ENCODE measurements at regions not wholly inside any gene's neighbourhood (a gene's known extent, or its start where the extent isn't known, plus 50 kb on each side); places are given as distances from the start of the nearest gene placed in this dataset.

- no peak overlapping the region for H3K27ac Mint-ChIP-seq (ENCODE audit: unreplicated experiment)
- H3K27me3 Mint-ChIP-seq (ENCODE audit: unreplicated experiment): peaks cover 35% of the 10 kb centered on the region
- no peak for DNase-seq (ENCODE audit: extremely low spot score, unreplicated experiment)
- no peak overlapping the region for H3K4me3 Mint-ChIP-seq (ENCODE audit: unreplicated experiment)
- TF ChIP-seq, protein P1, sequence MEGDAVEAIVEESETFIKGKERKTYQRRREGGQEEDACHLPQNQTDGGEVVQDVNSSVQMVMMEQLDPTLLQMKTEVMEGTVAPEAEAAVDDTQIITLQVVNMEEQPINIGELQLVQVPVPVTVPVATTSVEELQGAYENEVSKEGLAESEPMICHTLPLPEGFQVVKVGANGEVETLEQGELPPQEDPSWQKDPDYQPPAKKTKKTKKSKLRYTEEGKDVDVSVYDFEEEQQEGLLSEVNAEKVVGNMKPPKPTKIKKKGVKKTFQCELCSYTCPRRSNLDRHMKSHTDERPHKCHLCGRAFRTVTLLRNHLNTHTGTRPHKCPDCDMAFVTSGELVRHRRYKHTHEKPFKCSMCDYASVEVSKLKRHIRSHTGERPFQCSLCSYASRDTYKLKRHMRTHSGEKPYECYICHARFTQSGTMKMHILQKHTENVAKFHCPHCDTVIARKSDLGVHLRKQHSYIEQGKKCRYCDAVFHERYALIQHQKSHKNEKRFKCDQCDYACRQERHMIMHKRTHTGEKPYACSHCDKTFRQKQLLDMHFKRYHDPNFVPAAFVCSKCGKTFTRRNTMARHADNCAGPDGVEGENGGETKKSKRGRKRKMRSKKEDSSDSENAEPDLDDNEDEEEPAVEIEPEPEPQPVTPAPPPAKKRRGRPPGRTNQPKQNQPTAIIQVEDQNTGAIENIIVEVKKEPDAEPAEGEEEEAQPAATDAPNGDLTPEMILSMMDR (IDR thresholded peaks at IDR 0.05): no peak
- H3K36me3 Mint-ChIP-seq (ENCODE audit: unreplicated experiment): no peaks in the 10 kb centered on the region
- H3K4me1 Mint-ChIP-seq (ENCODE audit: unreplicated experiment): no peaks in the 10 kb centered on the region
- H3K9me3 Mint-ChIP-seq (ENCODE audit: unreplicated experiment): no peaks in the 10 kb centered on the region
Observed at GRCh38 chr6:14981960-14982359, 263.9 kb upstream of the JARID2 start.

DNA sequence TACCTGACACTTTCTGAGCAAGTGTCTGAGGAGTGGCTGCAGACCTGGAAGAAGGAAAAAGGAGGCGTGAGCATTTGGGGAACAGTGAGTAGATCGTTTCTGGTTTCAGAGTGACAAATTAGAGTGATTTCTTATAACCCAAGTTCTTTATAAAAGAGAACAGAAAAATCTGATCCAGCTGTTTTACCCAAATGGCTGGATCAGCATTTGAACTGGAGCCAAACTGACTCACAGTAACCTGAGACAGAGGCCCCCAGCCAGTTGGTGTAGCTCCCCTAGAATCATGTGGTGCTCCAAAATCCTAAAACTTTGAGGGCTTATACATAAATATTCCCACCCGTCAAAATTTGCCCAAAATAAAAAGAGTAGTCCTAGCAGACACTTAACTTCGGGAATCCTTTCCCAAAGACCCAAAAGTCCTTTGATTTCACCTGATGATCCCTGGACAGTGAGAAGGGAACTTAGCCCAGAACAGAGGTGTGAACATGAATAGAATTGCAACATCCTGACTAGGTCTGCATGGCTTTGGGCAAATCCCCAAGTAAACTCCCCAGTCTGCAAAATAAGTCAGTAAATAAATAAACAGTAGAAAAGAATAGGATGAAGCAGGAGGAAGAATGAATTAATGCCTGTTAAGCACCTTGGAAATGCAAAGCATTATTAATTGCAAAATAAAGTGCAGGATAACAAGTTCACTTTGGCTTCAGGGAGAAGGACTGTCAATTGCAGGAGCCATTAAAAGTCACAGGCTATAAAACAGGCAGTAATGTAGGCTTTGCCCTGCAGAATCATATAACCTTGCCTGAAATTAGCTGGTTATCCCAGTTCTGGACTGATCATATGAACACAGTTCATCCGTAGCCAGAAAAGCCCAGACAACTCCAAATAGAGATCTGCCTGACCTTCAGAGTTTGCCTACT lies 262.0 kb upstream of the JARID2 start:
- peaks cover 32% of the 10 kb centered on the region for H3K27me3 Mint-ChIP-seq (ENCODE audit: unreplicated experiment)
- H3K4me3 Mint-ChIP-seq (ENCODE audit: unreplicated experiment): no peak overlapping the region
- H3K4me1 Mint-ChIP-seq (ENCODE audit: unreplicated experiment): no peaks in the 10 kb centered on the region
- no peaks in the 10 kb centered on the region for H3K36me3 Mint-ChIP-seq (ENCODE audit: unreplicated experiment)
- no peaks in the 10 kb centered on the region for H3K9me3 Mint-ChIP-seq (ENCODE audit: unreplicated experiment)
- TF ChIP-seq, protein P1 (IDR thresholded peaks at IDR 0.05): no peak
- H3K27ac Mint-ChIP-seq (ENCODE audit: unreplicated experiment): no peak overlapping the region
- DNase-seq (ENCODE audit: extremely low spot score, unreplicated experiment): no peak

DNA sequence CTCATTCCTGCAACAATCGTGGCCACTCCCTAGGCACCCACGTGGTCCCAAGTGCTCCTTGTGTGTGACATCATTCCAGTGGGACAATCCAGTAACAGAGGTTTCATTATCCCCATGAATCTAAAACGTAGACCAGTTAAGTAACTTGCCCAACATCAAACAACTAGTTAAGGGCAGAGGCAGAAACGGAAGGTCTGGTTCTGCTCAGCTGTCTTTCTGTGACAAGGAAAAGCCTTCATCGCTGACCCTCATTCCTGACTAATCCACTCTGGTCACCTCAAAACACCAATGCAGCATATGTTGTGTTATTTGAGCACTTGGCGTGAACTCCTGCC lies 261.4 kb upstream of the JARID2 start:
- Mint-ChIP-seq H3K27ac (ENCODE audit: unreplicated experiment) (no peak overlapping the region), H3K4me3 (ENCODE audit: unreplicated experiment) (no peak overlapping the region), H3K9me3 (ENCODE audit: unreplicated experiment) (no peaks in the 10 kb centered on the region), H3K27me3 (ENCODE audit: unreplicated experiment) (peaks cover 32% of the 10 kb centered on the region), H3K4me1 (ENCODE audit: unreplicated experiment) (no peaks in the 10 kb centered on the region), H3K36me3 (ENCODE audit: unreplicated experiment) (no peaks in the 10 kb centered on the region)
- TF ChIP-seq, protein P1 (IDR thresholded peaks at IDR 0.05): no peak
- DNase-seq (ENCODE audit: extremely low spot score, unreplicated experiment): no peak

GRCh38 chr6:14985366-14985765 lies 260.5 kb upstream of the JARID2 start:
- Mint-ChIP-seq H3K4me3 (ENCODE audit: unreplicated experiment) (no peak overlapping the region), H3K27ac (ENCODE audit: unreplicated experiment) (no peak overlapping the region), H3K4me1 (ENCODE audit: unreplicated experiment) (no peaks in the 10 kb centered on the region), H3K36me3 (ENCODE audit: unreplicated experiment) (no peaks in the 10 kb centered on the region), H3K27me3 (ENCODE audit: unreplicated experiment) (peaks cover 32% of the 10 kb centered on the region), H3K9me3 (ENCODE audit: unreplicated experiment) (no peaks in the 10 kb centered on the region)
- DNase-seq (ENCODE audit: extremely low spot score, unreplicated experiment): no peak
- TF ChIP-seq, protein P1 (IDR thresholded peaks at IDR 0.05): no peak

DNA sequence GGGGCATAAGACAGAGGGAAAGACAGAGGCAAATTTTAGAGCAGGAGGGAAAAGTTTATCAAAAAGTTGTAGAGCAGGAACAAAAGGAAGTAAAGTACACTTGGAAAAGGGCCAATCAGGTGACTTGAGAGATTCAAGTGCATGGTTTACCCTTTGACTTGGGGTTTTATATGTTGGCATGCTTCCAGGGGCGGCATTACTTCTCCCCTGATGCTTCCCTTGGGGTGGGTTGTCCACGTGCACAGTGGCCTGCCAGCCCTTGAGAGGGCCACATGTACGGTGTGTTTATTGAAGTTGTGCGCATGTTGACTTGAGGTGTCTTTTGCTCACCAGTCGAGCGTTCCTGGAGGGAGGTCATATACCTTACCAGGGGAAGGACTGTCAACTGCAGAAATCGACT lies 259.5 kb upstream of the JARID2 start:
- H3K36me3 Mint-ChIP-seq (ENCODE audit: unreplicated experiment): no peaks in the 10 kb centered on the region
- TF ChIP-seq, protein P1 (IDR thresholded peaks at IDR 0.05): no peak
- peaks cover 31% of the 10 kb centered on the region for H3K27me3 Mint-ChIP-seq (ENCODE audit: unreplicated experiment)
- no peak overlapping the region for H3K27ac Mint-ChIP-seq (ENCODE audit: unreplicated experiment)
- H3K4me1 Mint-ChIP-seq (ENCODE audit: unreplicated experiment): no peaks in the 10 kb centered on the region
- no peaks in the 10 kb centered on the region for H3K9me3 Mint-ChIP-seq (ENCODE audit: unreplicated experiment)
- H3K4me3 Mint-ChIP-seq (ENCODE audit: unreplicated experiment): no peak overlapping the region
- no peak for DNase-seq (ENCODE audit: extremely low spot score, unreplicated experiment)

All from osteocyte (in vitro differentiated cells).